ENCODE measurements at regions not wholly inside any gene's neighbourhood (a gene's known extent, or its start where the extent isn't known, plus 50 kb on each side); places are given as distances from the start of the nearest gene placed in this dataset.

DNA sequence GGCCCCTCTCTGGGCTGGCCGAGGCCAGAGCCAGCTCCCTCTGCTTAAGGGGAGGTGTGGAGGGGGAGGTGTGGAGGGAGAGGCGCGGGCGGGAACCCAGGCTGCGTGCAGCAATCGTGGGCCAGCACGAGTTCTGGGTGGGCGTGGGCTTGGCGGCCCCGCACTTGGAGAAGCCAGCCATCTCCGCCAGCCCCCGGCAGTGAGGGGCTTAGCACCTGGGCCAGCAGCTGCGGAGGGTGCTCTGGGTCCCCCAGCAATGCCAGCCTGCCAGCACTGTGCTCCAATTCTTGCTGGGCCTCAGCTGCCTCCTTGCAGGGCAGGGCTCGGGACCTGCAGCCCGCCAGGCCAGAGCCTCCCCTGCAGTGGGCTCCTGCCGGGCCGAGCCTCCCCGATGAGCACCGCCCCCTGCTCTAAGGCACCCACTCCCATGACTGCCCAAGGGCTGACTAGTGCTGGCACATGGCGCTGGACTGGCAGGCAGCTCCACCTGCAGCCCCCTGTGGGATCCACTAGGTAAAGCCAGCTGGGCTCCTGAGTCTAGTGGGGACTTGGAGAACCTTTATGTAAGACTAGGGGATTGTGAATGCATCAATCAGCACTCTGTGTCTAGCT is 96.7 kb upstream of the OR9G4 start:
- TF ChIP-seq CTCF (IDR thresholded peaks at IDR 0.05) = no peak
- TF ChIP-seq POLR2A (IDR thresholded peaks at IDR 0.05) = no peak

All from adrenal gland (tissue), 5 donors.